GM12892 (cell line): ENCODE measurements at regions not wholly inside any gene's neighbourhood (a gene's known extent, or its start where the extent isn't known, plus 50 kb on each side); places are given as distances from the start of the nearest gene placed in this dataset.

Experiments
- POLR2A ChIP-seq: IDR thresholded peaks from 2 replicates; pipeline ENCODE4 v1.6.1; 2011; ENCODE audit warnings: low read depth, low read length, control low read depth
- POLR2AphosphoS5 ChIP-seq: IDR thresholded peaks from 2 replicates; pipeline ENCODE4 v1.6.1; 2011; ENCODE audit warnings: low read depth, low read length, control low read depth
- TAF1 ChIP-seq: IDR thresholded peaks from 2 replicates; pipeline ENCODE4 v1.6.1; 2011; ENCODE audit warnings: low read depth, mild to moderate bottlenecking, control low read depth, low read length, borderline replicate concordance

DNA sequence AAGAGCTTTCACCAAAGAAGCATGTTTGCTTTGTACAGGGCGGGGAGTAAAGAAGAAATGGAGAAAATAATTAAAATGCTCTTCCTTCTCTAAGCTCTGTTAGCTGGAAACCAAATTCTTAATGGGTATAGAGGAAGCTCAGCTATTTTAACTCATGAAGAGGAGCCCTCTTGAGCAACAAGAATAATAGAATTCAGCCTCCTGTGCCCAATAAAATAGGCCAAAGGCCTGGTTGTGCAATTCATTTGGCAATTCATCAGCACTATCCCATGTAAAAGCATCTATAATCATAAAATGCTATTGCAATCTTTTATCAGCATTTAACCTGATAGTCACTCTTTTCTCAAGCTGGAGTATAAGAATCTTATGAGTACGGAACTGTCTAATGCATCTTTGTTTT lies 133.6 kb upstream of the CDH6 start:
- no peak for TF ChIP-seq POLR2A
- no peak for TF ChIP-seq POLR2AphosphoS5
- TF ChIP-seq TAF1 = no peak
